ENCODE measurements at regions not wholly inside any gene's neighbourhood (a gene's known extent, or its start where the extent isn't known, plus 50 kb on each side); places are given as distances from the start of the nearest gene placed in this dataset.
A peak's percentile ranks its signal among the peaks of the same experiment; 100 is the strongest.

DNA sequence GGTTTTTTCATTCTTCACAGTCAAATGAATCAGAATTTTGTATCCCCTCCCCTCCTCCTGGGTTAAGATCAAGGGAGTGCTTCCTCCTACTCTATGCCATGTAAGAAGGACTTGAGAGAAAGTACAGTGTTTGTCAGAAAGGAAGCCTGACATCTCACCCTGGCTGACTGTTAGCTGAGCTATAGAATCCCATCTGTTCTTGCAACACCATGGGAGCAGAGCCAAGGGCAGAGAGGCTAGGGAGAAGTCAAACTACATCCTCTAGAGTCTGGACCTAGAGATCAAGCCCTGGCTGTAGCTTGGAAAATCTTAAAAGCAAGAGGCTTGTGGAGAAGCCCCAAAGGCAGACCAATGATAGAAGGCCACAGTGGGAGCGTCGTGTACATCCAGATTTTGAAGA lies 145.9 kb downstream of the OLFM4 start:
- Histone ChIP-seq H3K4me1 (ENCODE audit: control insufficient read depth, insufficient read depth, low read length) (no peaks in the 10 kb centered on the region), H3K9ac (ENCODE audit: low read length) (no peak overlapping the region)

DNA sequence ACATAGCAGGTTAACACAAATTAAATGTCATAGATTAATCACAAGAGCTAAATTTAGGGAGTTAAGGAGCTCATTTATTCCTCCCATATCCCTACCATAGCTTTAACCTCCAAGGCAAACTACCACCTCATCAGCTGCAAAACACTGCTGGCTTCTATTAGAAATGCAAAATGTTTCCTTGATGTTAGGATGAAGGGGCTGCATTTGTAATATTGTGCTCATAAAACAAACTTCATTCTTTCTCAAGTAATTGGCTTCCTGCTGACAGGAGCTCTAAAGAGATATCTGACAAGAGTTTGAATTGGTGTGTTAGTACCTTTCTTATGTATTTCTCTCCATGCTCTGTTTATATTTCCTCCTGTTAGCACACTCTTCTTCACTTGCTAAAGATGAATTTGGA lies 152.1 kb downstream of the OLFM4 start:
- Histone ChIP-seq H3K9me3 (ENCODE audit: control insufficient read depth, insufficient read depth, low read depth, low read length) (peaks cover 3% of the 10 kb centered on the region), H3K4me1 (ENCODE audit: control insufficient read depth, insufficient read depth, low read length) (peaks cover 3% of the 10 kb centered on the region; the same call in 1 of the 2 replicates), H3K4me3 (ENCODE audit: low read depth, low read length) (no peak overlapping the region), H3K9ac (ENCODE audit: low read length) (no peak overlapping the region), H3K36me3 (ENCODE audit: control insufficient read depth, insufficient read depth, low read length) (no peaks in the 10 kb centered on the region), H3K27me3 (ENCODE audit: control insufficient read depth, insufficient read depth, low read length) (no peaks in the 10 kb centered on the region), H3K27ac (ENCODE audit: low read depth, low read length) (no peak overlapping the region)

More for the DNA sequence above, 145.9 kb downstream of the OLFM4 start:
- Histone ChIP-seq H3K9me3 (ENCODE audit: control insufficient read depth, insufficient read depth, low read depth, low read length) (no peaks in the 10 kb centered on the region), H3K36me3 (ENCODE audit: control insufficient read depth, insufficient read depth, low read length) (no peaks in the 10 kb centered on the region), H3K27ac (ENCODE audit: low read depth, low read length) (no peak overlapping the region), H3K27me3 (ENCODE audit: control insufficient read depth, insufficient read depth, low read length) (no peaks in the 10 kb centered on the region), H3K4me3 (ENCODE audit: low read depth, low read length) (no peak overlapping the region)

DNA sequence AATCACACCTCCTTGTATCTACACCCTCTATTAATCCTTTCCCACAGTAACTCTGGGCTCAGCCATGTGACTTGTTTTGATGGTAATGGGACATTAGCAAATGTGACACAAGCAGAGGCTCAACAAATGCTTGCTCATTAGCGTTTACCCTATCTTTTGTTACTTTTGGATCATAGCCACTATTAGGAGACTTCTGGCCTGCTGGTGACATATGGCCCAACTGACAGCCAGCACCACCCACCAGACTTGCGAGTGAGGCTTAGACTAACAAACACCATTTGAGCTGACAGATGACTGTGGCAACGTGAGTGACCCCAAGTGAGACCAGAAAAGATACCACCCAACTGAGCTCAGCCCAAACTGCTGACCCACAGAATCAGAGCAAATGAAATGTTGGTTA lies 154.1 kb downstream of the OLFM4 start:
- Histone ChIP-seq H3K36me3 (ENCODE audit: control insufficient read depth, insufficient read depth, low read length) (no peaks in the 10 kb centered on the region), H3K9ac (ENCODE audit: low read length) (no peak overlapping the region), H3K27me3 (ENCODE audit: control insufficient read depth, insufficient read depth, low read length) (no peaks in the 10 kb centered on the region), H3K4me3 (ENCODE audit: low read depth, low read length) (no peak overlapping the region), H3K27ac (ENCODE audit: low read depth, low read length) (no peak overlapping the region), H3K4me1 (ENCODE audit: control insufficient read depth, insufficient read depth, low read length) (peaks cover 3% of the 10 kb centered on the region; the same call in 1 of the 2 replicates), H3K9me3 (ENCODE audit: control insufficient read depth, insufficient read depth, low read depth, low read length) (peaks cover 3% of the 10 kb centered on the region)

DNA sequence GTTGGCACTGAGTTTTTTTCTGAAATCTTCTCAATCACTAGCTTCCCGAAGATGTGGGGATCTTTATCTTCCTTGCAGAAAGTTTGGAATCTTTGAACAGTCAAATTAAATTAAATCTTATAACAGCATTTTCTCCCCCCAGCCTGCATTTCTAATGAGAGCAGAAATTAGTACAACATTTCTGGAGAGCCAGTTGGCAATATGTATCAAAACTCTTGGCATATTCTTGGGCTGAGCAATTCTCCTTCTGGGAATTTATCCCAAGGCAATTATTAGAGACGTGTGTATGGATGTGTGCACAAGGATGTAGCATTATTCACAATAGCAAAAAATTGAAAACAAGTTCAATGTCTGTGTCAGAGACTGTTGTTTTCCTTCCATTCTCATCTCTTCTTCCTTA lies 159.5 kb downstream of the OLFM4 start:
- Histone ChIP-seq H3K4me3 (ENCODE audit: low read depth, low read length) (no peak overlapping the region), H3K4me1 (ENCODE audit: control insufficient read depth, insufficient read depth, low read length) (peaks cover 24% of the 10 kb centered on the region), H3K9me3 (ENCODE audit: control insufficient read depth, insufficient read depth, low read depth, low read length) (peaks cover 3% of the 10 kb centered on the region), H3K36me3 (ENCODE audit: control insufficient read depth, insufficient read depth, low read length) (no peaks in the 10 kb centered on the region), H3K27me3 (ENCODE audit: control insufficient read depth, insufficient read depth, low read length) (no peaks in the 10 kb centered on the region), H3K27ac (ENCODE audit: low read depth, low read length) (no peak overlapping the region), H3K9ac (ENCODE audit: low read length) (no peak overlapping the region)

DNA sequence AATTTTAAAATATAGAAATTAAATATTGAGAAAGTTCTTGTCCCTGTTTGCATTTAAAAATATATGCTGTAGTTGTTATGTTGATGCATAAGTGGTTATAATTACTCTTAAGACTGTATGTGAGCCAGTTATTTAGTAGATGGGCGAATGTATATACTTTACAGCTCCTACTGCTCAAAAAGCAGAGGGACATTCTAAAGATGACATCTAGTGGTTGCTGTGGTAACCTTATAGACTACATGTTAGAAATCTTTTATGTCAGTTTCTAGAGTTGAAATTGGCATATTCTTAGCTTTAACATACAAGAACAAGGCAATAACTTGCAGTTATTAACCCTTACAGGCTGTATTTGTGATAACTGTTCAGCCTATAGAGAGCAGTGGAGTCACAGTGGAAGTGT lies 160.5 kb downstream of the OLFM4 start:
- no peak overlapping the region for H3K27ac ChIP-seq (ENCODE audit: low read depth, low read length)
- no peak overlapping the region for H3K4me3 ChIP-seq (ENCODE audit: low read depth, low read length)
- peaks cover 24% of the 10 kb centered on the region for H3K4me1 ChIP-seq (ENCODE audit: control insufficient read depth, insufficient read depth, low read length)
- H3K36me3 ChIP-seq (ENCODE audit: control insufficient read depth, insufficient read depth, low read length), result no peaks in the 10 kb centered on the region
- peaks cover 2% of the 10 kb centered on the region for H3K9me3 ChIP-seq (ENCODE audit: control insufficient read depth, insufficient read depth, low read depth, low read length)
- H3K9ac ChIP-seq (ENCODE audit: low read length), result no peak overlapping the region
- no peaks in the 10 kb centered on the region for H3K27me3 ChIP-seq (ENCODE audit: control insufficient read depth, insufficient read depth, low read length)

DNA sequence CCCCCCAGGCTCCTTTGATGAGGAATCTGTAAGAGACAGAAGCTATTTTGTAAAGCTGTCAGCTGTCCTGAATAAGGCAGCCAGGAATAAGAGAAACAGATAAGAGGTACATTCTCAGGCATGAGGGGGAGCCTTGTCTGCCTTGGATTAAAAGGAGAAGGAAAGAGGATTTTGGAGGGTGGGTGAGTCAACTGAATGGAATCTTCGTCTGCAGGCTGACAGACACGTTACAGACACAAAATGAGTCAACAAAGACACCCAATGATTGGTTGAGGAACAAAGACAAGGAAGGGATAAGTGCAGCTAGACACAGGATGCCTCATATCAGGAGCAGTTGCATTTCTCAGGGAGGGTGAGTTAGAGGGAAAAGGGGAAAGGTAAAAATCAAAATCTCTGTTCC lies 162.5 kb downstream of the OLFM4 start:
- Histone ChIP-seq H3K9me3 (ENCODE audit: control insufficient read depth, insufficient read depth, low read depth, low read length) (no peaks in the 10 kb centered on the region), H3K9ac (ENCODE audit: low read length) (peak overlapping the region; percentile 65), H3K4me3 (ENCODE audit: low read depth, low read length) (no peak overlapping the region; the same call in 1 of the 2 replicates), H3K27ac (ENCODE audit: low read depth, low read length) (peak overlapping the region; percentile 78; the same call in 1 of the 2 replicates), H3K27me3 (ENCODE audit: control insufficient read depth, insufficient read depth, low read length) (no peaks in the 10 kb centered on the region), H3K4me1 (ENCODE audit: control insufficient read depth, insufficient read depth, low read length) (peaks cover 24% of the 10 kb centered on the region), H3K36me3 (ENCODE audit: control insufficient read depth, insufficient read depth, low read length) (no peaks in the 10 kb centered on the region)

DNA sequence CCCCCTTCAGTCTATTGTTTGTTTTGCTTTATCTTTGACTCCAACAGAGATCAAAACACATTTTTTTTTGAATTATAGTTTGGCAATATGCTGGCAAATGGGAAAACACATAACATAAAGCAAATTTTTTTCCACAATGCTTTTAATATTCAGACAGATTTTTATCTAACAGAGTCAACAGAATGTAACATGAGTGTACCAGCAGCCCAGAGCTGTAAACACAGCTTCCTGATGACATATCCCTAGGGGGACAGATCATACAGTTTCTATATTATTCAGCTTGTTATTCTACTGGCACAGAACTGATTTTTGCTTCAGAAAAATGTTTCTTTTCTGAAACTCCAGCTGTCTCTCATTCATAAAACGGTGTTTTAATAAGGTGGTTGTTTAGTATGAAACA lies 168.8 kb downstream of the OLFM4 start:
- Histone ChIP-seq H3K9me3 (ENCODE audit: control insufficient read depth, insufficient read depth, low read depth, low read length) (no peaks in the 10 kb centered on the region), H3K9ac (ENCODE audit: low read length) (no peak overlapping the region), H3K27ac (ENCODE audit: low read depth, low read length) (no peak overlapping the region), H3K4me3 (ENCODE audit: low read depth, low read length) (no peak overlapping the region), H3K36me3 (ENCODE audit: control insufficient read depth, insufficient read depth, low read length) (no peaks in the 10 kb centered on the region), H3K27me3 (ENCODE audit: control insufficient read depth, insufficient read depth, low read length) (peaks cover 31% of the 10 kb centered on the region), H3K4me1 (ENCODE audit: control insufficient read depth, insufficient read depth, low read length) (no peaks in the 10 kb centered on the region; the same call in 1 of the 2 replicates)

DNA sequence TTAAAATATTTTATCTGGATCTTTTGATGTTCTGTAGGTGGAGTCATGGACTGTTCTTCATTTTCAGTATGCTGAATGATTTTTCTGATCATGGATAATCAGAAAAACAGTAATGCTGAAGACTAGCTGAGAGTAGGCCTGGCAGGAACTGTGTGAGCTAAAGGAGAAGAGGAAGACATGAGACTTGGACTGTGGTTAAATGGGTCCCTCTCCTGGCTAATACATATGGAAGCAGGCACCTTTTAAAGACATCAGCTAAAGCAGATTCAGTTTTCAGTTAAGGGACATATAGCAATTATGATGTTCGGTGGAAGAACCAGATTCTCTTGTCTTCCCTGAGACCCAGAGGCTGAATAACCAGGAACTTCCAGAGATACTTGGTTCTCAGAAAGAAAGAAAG lies 169.4 kb downstream of the OLFM4 start:
- H3K27ac ChIP-seq (ENCODE audit: low read depth, low read length), result no peak overlapping the region
- H3K36me3 ChIP-seq (ENCODE audit: control insufficient read depth, insufficient read depth, low read length), result no peaks in the 10 kb centered on the region
- peaks cover 33% of the 10 kb centered on the region for H3K27me3 ChIP-seq (ENCODE audit: control insufficient read depth, insufficient read depth, low read length)
- H3K4me1 ChIP-seq (ENCODE audit: control insufficient read depth, insufficient read depth, low read length), result no peaks in the 10 kb centered on the region; the same call in 1 of the 2 replicates
- H3K9me3 ChIP-seq (ENCODE audit: control insufficient read depth, insufficient read depth, low read depth, low read length), result no peaks in the 10 kb centered on the region
- no peak overlapping the region for H3K9ac ChIP-seq (ENCODE audit: low read length)
- H3K4me3 ChIP-seq (ENCODE audit: low read depth, low read length), result no peak overlapping the region

DNA sequence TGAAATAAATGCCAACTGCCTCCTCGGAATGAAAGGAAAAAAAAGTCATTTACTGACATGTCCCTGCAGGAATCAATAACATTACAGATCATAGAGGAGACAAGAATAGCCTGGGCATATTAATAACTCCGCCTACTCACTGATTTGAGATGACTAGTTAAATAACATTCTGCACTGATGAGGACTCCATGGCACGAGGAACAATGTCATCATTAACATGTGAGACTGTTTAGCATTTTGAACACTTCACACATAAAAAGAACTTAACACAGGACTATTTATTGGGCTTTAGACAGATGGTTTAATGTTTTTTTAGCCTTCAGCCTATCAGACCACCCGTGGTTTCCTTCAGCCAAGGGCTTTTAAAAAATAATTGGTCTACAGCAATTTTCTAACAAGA lies 170.1 kb downstream of the OLFM4 start:
- Histone ChIP-seq H3K4me3 (ENCODE audit: low read depth, low read length) (no peak overlapping the region), H3K4me1 (ENCODE audit: control insufficient read depth, insufficient read depth, low read length) (no peaks in the 10 kb centered on the region; the same call in 1 of the 2 replicates), H3K36me3 (ENCODE audit: control insufficient read depth, insufficient read depth, low read length) (no peaks in the 10 kb centered on the region), H3K27me3 (ENCODE audit: control insufficient read depth, insufficient read depth, low read length) (peaks cover 33% of the 10 kb centered on the region), H3K27ac (ENCODE audit: low read depth, low read length) (no peak overlapping the region), H3K9ac (ENCODE audit: low read length) (no peak overlapping the region), H3K9me3 (ENCODE audit: control insufficient read depth, insufficient read depth, low read depth, low read length) (no peaks in the 10 kb centered on the region)

DNA sequence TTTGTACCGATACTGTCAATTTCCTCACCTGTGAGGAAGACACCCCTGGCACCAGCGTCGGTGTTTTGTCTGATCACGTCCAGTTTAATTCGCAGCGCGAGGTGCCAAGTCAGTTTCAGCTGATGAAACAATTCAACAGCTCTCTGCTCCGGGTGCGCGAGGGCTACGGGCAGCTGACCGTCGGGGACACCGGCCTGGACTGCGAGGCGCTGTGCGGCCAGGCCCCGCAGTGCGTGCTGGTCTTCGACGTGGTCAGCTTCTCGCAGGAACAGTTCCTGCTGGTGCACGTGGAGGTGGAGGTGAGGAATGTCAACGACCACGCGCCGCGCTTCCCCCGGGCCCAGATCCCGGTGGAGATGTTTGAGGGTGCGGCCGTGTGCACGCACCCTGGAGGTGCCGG lies 171.5 kb downstream of the OLFM4 start:
- H3K4me3 ChIP-seq (ENCODE audit: low read depth, low read length), result no peak overlapping the region
- H3K27ac ChIP-seq (ENCODE audit: low read depth, low read length), result no peak overlapping the region

DNA sequence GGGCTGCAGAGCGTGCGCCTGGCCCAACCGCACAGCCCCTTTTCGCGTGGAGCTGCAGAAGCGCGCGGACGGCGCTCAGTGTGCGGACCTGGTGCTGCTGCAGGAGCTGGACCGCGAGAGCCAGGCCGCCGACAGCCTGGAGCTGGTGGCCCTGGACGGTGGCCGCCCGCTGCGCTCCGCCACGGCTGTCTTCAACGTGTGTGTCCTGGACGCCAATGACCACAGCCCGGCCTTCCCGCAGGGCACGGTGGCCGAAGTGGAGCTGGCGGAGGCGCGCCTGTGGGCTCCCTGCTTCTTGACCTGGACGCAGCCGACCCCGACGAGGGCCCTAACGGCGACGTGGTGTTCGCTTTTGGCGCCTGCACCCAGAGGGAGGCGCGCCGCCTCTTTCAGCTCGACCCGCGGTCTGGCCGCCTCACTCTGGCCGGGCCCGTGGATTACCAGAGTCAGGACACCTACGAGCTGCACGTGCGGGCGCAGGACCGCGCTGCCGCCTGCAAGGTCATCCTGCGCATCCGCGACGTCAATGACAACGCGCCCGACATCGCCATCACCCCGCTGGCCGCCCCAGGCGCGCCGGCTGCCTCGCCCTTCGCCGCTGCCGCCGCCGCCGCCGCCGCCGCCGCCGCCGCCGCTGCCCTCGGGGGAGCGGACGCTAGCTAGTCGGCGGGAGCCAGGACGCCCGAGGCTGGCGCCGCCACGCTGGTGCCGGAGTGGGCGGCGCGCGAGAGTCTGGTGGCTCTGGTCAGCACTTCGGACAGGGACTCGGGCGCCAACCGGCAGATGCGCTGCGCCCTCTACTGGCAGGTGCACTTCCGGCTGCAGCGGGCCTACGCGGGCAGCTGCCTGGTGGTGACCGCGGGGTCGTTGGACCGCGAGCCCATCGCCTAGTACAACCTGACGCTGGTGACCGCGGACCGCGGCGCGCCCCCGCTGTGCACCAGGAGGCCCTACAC lies 172.2 kb downstream of the OLFM4 start:
- H3K9ac ChIP-seq (ENCODE audit: low read length), result no peak overlapping the region
- H3K36me3 ChIP-seq (ENCODE audit: control insufficient read depth, insufficient read depth, low read length), result no peaks in the 10 kb centered on the region
- H3K27me3 ChIP-seq (ENCODE audit: control insufficient read depth, insufficient read depth, low read length), result peaks cover 39% of the 10 kb centered on the region
- no peaks in the 10 kb centered on the region for H3K9me3 ChIP-seq (ENCODE audit: control insufficient read depth, insufficient read depth, low read depth, low read length)
- H3K27ac ChIP-seq (ENCODE audit: low read depth, low read length), result no peak overlapping the region
- H3K4me3 ChIP-seq (ENCODE audit: low read depth, low read length), result peak overlapping the region; percentile 59
- no peaks in the 10 kb centered on the region; the same call in 1 of the 2 replicates for H3K4me1 ChIP-seq (ENCODE audit: control insufficient read depth, insufficient read depth, low read length)

More for the DNA sequence above, 171.5 kb downstream of the OLFM4 start:
- H3K4me1 ChIP-seq (ENCODE audit: control insufficient read depth, insufficient read depth, low read length), result no peaks in the 10 kb centered on the region; the same call in 1 of the 2 replicates
- no peaks in the 10 kb centered on the region for H3K36me3 ChIP-seq (ENCODE audit: control insufficient read depth, insufficient read depth, low read length)
- H3K27me3 ChIP-seq (ENCODE audit: control insufficient read depth, insufficient read depth, low read length), result peaks cover 39% of the 10 kb centered on the region
- no peak overlapping the region for H3K9ac ChIP-seq (ENCODE audit: low read length)
- H3K9me3 ChIP-seq (ENCODE audit: control insufficient read depth, insufficient read depth, low read depth, low read length), result no peaks in the 10 kb centered on the region

Measured in HUES6 (cell line).